ENCODE measurements at regions not wholly inside any gene's neighbourhood (a gene's known extent, or its start where the extent isn't known, plus 50 kb on each side); places are given as distances from the start of the nearest gene placed in this dataset.
A peak's percentile ranks its signal among the peaks of the same experiment; 100 is the strongest.
"Not testable (repeated sequence)": the region's sequence is repeated elsewhere in the genome, so short reads cannot be mapped to it uniquely, and the experiment has no call there.

DNA sequence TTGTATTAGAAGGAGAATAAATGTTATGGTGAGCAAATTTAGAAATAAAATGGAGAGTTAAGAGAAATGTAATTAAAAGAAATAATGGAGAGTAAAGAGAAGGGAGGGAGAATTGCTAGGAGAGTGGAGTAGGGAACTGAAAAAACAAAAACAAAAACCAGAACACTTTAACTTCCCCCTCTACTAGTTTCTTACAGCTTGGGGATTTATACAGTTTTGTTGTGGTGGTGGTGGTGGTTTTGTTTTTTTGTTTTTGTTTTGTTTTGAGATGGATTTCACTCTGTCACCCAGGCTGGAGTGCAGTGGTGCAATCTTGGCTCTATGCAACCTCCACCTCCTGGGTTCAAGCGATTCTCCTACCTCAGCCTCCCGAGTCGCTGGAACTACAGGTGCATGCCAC, 322.4 kb downstream of the TMEM167A start:
- no peak for DNase-seq (ENCODE audit: low spot score)

DNA sequence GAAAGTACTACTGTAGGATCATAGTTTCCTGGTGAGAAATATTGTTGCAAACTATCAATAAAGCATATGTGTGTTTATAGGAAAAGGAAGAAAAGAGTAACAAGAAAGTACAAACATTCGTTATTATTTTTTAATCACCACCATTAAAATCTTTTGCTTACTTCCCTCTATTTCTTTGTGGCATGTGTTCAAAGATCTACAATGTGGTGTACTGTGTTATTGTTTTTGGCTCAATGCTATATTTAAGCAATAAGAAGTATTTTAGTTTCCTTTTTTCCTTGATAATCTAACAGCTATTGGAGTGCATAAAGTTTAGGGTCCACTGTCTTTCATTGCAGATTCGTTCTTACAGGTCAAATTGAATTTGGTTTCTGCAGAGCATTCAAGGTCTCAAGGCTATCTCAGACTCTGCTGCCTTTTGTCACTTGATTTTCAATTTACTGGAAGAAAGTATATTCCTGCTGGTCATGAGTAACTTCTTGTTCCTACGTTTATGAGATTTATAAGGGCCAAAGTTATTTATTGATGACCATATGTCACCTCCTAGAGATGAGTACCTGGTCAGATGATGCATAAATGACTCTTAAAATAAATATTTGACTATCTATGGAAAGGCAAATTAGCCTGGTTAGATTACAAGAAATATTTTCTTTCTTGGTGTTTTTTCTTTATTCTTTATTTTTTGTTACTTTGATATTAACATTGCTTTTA, 323.0 kb downstream of the TMEM167A start:
- no peak for DNase-seq (ENCODE audit: low spot score)

DNA sequence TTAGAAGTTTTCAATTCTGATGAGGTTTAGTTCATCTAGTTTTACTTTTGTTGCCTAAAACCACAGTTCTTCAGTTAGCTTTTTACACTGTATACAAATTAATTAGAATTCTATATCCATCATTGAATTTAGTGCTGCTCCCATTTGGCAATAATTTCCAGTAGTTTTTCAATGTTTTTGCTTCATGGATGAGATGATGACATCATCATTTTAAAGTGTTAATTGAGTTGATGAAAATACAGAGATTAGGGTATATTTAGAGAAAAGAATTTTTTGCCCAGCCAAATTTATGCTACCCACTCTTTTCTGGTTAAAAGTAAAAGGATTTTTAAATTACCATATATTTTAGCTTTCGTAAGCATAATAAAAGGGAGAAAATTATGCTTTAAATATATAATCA, 323.8 kb downstream of the TMEM167A start:
- DNase-seq (ENCODE audit: low spot score): no peak

DNA sequence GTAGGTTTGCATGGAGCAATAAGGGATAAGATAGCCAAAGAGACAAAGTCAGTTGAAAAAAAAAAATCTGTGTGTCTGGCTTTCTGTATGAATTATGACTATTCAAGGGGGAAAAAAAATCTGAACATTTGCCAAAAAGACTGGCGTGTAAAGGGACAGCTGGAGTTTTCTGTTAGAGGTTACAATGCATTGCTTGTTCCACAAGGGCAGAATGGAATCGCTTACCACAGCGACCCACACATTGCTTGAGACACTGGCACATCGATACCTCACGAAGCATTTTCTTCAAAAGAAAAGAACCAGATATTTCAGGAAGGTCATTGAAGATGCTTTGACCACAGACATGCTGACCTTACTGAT, 327.8 kb downstream of the TMEM167A start:
- peak; percentile 17 for DNase-seq (ENCODE audit: low spot score)

DNA sequence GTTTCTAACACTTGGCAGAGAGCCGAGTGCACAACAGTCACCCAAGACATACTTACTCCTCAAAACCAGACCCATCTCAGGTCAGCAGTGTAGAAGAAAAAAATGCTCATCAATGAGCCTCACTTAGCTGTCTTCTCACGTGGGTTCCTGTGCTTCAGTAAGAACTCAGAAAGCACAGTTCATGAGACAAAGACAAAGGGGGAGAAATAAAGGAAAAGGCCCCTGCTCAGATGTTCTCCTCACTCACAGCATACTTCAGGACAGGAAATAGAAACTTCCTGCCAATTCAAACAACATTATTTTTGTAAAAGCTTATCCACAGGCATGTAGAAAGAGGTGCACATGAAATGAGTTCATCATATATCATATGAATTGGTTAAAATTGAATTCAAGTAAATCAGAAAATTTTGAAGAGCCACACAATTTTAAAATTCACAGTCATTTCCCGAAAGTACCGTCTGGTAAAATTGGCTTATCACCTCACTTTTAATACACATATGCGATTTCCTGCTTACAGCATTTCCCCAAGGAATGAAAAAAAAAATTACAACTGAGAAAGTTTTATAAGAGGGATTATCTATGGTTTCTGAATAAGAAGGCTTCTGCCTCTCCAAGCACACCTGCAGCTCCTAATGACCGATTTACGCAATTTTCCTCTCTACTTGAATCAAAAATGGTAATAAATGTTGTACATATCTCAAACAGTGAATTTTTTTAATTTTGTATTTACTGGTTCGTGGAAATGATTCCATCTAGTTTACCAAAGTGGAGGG, 328.3 kb downstream of the TMEM167A start:
- no peak for DNase-seq (ENCODE audit: low spot score)

DNA sequence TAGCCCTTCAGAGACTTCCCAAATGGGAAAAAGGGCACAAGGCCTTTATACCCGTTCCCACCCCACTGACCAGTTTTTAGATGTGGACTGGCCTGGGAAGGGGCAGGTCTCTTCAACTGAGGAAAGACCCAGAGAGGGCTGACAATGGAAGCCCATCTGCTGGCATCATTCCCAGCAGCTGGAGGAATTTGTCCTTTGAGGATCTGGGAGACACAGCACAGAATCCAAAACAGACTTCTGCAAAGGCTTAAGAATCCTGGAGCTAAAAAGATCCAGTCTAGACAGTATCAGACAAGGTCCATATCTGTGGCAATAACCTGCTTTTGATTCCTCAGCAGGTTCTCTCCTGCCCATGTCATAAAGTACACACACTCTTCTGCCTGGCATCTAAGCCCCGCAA, 329.2 kb downstream of the TMEM167A start:
- no peak for DNase-seq (ENCODE audit: low spot score)

DNA sequence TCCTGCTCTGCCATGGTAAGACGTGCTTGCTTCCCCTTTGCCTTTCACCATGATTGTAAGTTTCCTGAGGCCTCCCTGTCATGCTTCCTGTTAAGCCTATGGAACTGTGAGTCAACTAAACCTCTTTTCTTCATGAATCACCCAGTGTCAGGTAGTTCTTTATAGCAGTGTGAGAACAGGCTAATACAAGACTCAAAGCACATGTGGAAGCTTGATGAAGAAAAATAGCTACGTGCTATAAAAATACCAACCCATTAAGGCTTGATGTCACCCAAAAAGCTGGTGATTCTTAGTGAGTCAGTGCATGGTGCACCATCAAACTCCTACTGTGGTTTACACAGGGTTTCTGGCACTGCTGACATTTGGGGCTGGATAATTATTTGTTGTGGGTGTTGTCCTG, 332.2 kb downstream of the TMEM167A start:
- DNase-seq (ENCODE audit: low spot score): no peak

DNA sequence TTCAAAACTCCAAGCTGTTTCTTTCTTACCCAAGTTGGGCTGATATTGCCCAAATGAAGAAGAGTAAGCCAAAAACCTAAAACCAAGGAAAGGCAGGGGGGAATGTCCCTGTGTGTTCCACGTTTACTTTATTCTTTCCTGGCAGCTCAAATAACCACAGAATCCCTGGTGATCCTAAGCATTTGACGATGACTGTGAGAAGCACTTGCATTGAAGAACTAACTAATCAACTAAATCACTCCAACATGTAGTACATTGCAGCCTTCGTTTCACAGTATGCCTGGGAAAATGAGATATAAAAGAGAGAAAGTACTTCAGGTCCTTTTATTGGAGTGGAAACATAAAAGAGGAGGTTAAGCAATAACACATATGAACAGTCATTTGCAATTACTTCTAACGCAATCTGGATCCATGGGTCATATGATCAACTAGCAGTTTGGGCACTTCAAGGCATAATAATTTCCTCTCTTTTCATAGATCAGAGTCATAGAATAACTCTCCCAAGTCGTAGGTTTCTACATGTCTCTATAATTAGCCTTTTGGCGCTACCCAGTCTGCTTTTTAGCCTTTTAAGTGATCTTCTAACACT, 338.4 kb downstream of the TMEM167A start:
- no peak for DNase-seq (ENCODE audit: low spot score)

DNA sequence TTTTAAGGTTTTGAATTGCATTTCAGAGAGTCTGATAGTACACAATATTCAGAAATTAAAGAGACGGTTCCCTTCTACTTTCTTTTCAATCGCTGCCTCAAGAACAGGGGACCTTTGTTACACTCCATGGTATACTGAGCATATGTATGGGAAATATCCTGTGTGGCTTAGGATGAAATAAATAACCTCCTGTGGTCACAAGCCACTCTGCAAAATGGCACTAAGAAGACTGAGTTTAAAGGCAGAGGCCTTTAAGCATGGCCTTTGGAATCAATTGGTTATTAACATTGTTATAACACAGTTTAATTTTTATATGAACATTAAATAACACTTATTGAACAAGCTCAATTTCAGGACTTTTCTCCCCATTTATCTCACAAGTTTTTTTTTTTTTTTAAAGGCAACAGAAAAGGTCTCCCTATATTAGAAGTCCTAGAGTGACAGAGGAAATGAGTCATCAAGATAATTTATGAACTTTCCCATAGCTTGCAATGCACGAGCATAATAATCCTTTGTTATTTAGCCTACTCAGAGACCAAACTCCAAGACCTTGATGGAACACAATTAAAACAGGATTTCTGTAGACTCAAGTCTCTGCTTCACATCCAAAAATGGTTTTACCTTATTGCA, 341.9 kb downstream of the TMEM167A start:
- DNase-seq (ENCODE audit: low spot score): no peak

DNA sequence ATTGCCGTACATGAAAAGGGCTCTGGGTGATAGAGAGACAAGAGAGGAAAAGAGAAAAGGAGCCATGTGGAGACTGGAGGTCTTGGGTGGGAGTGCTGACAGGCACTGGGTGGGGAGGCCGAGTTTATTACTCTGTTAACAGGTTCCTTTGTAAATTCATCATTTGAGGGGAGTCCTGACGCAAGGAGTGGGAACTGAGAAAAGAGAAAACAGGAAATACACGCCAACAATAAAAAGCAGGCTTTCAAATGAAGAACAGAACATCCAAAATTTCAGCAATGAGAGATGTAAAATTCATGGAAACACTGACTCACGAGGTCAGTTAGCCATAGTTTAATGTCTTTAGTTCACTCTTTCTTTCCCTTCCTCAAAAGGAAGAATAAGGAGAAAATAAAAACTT, 342.8 kb downstream of the TMEM167A start:
- DNase-seq (ENCODE audit: low spot score): no peak

DNA sequence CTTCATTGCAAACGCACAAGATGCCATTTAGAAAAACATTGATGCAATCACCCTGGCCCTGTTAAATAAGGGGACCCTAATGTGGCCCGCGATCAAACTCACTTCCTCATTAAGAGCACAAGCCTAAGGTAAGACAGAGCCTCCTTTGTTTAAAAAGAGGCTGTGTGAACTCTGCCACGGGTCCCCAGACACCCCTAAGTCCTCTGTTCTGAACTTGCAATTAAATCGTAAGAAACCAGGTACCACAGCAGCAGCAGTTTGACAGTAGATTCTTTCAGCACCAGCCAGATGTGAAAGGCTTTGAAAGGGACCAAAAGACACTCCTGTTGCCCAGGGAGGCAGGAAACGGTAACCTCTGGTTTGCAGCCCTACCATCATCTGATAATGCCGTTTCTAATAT, 346.3 kb downstream of the TMEM167A start:
- DNase-seq (ENCODE audit: low spot score): no peak

DNA sequence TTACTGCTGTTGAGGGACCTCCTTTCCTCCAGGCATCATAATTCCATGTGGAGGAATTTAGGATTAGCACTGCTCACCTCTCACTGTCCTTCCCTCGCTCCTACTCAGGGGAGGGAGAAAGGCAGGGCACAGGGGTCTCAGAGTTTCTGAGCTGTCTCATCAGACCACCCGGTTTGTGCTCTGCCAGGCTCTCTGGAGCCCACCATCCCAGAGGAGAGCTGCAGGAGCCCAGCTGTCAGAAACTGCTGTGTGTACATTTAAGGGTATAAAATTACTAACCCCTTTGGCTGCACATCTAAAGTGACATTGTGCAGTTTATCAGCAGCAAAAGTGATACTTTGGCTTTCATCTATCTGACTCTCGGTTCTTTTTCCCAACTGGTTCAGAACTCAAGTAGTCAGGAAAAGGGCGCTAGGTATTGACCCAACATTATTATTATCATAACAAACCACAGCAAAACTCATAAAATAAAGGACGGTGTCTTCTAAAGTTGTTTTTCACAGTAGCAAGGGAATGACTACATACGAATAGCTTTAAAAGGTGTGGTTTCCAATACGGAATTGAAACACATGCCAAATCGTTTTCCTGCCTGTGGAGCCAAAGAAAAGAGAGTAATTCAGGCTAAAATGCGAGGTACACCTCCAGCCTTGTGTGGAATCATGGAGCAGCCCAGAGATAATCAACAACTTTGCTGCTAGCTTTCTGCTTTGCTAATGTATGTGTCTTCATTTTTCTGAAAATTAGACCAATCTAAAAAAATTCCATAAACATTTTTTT, 348.1 kb downstream of the TMEM167A start:
- no peak for DNase-seq (ENCODE audit: low spot score)

DNA sequence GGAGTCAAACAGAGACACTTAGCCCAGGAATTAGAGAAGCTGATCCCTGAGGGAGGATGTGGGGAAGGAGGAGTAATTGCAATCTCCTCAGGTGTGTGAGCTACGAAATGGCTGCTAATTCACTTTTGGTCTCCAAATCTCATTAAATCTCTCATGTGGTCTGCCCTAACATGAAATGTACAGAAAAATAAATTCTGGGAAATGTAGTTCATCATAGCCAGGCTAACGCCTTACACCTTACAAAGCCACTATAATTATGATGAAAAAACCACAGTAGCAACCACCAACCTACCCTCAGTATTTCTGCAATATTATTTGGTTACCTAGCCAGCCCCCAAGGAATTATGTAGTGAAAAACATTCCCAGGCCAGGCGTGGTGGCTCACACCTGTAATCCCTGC, 354.0 kb downstream of the TMEM167A start:
- DNase-seq (ENCODE audit: low spot score): no peak

DNA sequence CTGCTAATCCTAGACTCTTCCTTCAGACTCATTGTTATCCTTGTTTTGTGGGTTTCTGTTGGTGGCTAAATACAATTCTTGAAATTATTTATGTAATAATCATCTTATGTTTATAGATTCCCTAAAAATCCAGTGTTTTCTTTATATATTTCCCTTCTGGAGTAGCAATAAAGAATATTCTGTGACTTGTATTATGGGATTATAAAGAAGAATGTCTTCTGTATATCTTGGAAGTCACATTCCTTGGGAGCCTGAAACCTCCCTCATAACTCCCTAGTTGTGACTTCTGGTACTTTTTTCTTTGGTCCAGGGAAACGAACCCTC, 356.1 kb downstream of the TMEM167A start:
- no peak for DNase-seq (ENCODE audit: low spot score)

DNA sequence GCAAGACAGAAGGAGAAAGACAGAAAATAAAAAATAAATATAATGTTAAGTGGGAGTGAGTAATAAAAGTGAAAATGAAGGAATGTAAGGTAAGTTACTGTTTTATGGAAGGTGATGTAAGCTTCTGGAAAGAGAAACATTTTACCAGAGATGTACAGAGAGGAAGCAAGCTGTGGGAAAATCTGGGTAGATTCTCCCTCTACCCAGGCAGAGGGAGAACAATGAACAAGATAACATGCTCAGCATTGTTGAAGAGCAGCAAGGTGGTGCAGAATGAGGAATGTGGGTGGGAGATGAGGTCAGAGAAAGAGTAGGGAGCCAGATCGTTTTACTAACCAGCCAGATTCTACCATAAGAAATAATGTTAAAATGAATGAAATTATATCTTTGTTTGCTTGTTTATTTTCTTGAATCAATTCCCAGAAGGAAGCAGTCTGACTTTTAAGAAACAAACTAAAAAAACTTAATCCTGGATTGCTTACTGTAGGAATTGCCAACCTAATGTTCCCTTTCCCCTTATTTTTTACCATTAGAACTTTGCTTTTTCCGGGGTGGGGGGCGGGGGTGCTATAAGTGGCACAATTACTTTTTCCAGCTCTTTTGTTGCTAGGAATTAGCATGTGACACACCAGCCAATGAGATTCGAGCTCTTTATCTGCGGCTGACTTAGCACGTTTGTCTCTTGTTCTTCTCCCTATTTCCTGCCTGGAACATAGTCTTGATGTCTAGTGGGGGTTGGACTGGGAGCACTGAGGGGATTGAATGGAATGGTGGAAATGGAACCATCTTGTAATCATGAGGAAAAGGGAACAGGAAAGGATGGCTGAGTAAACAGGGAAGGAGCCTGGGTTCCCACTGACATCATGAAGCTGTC, 356.7 kb downstream of the TMEM167A start:
- DNase-seq (ENCODE audit: low spot score): no peak

DNA sequence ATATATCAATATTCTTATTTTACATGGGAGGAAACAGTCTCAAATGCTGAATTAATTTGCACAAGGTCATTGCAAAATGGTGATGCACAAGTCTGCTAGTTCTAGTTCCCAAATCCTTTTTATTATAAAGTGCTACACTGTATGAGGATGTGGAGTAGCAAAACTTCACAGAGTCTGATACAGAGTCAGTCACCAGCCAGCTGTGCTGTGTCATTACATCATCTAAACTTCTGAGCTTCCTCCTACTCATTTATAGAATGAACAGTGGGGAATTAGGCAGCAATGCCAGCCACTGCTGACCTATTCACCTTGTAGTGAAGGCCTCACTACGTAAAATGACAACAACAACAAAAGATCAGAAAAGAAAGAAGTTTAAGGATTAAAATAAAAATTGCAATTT, 357.8 kb downstream of the TMEM167A start:
- peak; percentile 36 for DNase-seq (ENCODE audit: low spot score)

DNA sequence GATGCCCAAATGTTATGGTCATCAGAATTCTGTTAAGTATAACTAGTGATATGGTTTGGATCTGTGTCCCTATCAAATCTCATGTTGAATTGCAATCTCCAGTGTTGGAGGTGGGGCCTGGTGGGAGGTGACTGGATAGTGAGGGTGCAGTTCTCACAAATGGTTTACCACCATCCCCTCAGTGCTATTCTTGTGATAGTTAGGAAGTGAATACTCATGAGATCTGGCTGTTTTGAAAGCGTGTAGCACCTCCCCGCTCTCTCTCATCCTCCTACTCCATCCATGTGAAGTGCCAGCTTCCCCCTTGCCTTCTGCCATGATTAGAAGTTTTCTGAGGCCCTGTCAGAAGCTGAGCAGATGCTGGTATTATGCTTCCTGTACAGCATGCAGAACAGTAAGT, 359.5 kb downstream of the TMEM167A start:
- no peak for DNase-seq (ENCODE audit: low spot score)

DNA sequence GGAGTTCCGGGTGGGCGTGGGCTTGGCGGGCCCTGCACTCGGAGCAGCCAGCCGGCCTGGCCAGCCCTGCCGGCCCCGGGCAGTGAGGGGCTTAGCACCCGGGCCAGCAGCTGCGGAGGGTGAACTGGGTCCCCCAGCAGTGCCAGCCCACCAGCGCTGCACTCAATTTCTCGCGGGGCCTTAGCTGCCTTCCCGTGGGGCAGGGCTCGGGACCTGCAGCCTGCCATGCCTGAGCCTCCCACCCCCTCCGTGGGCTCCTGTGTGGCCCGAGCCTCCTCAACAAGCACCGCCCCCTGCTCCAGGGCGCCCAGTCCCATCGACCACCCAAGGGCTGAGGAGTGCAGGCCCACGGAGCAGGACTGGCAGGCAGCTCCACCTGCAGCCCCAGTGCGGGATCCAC, 362.5 kb downstream of the TMEM167A start:
- DNase-seq (ENCODE audit: low spot score): not testable (repeated sequence)

DNA sequence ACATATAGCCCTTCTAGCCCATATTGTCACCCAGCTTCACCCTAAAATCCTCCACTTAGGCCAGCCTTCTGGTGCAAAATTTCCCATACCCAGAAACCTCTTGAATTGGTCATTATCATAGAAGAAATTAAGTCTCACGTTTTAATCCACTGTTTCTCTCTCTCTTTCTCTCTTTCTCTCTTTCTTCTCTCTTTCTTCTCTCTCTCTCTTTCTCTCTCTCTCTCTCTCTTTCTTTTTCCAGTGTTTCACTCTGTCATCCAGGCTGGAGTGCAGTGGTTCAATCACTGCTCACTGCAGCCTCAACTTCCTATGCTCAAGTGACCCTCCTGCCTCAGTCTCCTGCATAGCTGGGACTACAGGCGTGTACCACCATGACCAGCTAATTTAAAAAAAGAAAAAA, 363.4 kb downstream of the TMEM167A start:
- DNase-seq (ENCODE audit: low spot score): no peak

DNA sequence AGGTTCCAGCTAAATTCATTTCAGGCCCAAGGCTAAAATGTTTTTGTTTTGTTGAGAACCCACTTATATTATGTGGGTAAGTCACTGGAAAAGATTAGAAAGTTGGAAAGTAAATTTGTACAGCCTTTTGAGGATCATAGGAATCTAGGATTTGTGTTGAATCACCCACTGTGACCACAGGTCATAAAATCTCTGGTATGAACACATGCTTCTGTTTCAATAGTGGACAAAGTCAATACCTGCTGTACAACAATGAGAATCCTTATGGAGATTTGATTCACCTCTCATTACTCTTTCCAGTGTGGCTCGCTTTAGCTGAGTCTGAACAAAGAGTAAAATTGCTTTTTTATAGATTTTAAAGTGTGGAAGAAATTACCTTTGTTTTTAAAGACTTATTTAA, 369.5 kb downstream of the TMEM167A start:
- DNase-seq (ENCODE audit: low spot score): no peak

DNA sequence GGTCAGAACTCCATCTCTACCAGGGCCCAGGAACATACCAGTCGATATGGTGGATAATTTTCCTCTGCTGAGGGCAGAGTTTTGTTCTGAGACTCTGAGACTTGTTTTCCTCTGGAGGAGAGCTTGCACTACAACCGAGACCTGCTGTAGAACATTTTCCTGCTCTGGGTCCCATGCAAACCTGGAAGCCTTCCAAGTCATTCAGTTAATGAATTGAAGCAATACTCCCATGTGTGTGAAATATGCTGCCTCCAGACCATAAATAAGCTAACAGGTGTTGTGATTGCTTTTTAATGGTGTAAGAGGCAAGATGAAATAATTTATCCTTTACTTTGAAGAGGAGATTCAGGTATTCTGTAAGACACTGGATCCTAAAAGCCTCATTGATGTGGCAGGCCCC, 372.8 kb downstream of the TMEM167A start:
- DNase-seq (ENCODE audit: low spot score): no peak

All from umbilical cord (tissue), 1 donor.